ENCODE measurements at regions not wholly inside any gene's neighbourhood (a gene's known extent, or its start where the extent isn't known, plus 50 kb on each side); places are given as distances from the start of the nearest gene placed in this dataset.

- DNase-seq (ENCODE audit: low spot score), result no peak
Measured at GRCh38 chr1:244106837-244107493, 55.9 kb downstream of the ZBTB18 start.

GRCh38 chr1:244111027-244111426, 59.9 kb downstream of the ZBTB18 start:
- DNase-seq (ENCODE audit: low spot score), result no peak

- no peak for DNase-seq (ENCODE audit: low spot score)
Measured at GRCh38 chr1:244112041-244112440, 61.0 kb downstream of the ZBTB18 start.

- no peak for DNase-seq (ENCODE audit: low spot score)
Measured at GRCh38 chr1:244112636-244113035, 61.6 kb downstream of the ZBTB18 start.

- DNase-seq (ENCODE audit: low spot score), result no peak
Measured at GRCh38 chr1:244113532-244114320, 62.6 kb downstream of the ZBTB18 start.

- DNase-seq (ENCODE audit: low spot score), result no peak
Measured at GRCh38 chr1:244114892-244115291, 63.8 kb downstream of the ZBTB18 start.

GRCh38 chr1:244116946-244117345, 65.9 kb downstream of the ZBTB18 start:
- no peak for DNase-seq (ENCODE audit: low spot score)

GRCh38 chr1:244118109-244118761, 67.2 kb downstream of the ZBTB18 start:
- DNase-seq (ENCODE audit: low spot score), result no peak

GRCh38 chr1:244128591-244129383, 77.7 kb downstream of the ZBTB18 start:
- no peak for DNase-seq (ENCODE audit: low spot score)

- no peak for DNase-seq (ENCODE audit: low spot score)
Measured at GRCh38 chr1:244137276-244137675, 86.2 kb downstream of the ZBTB18 start.

- DNase-seq (ENCODE audit: low spot score), result no peak
Measured at GRCh38 chr1:244137725-244138124, 86.6 kb downstream of the ZBTB18 start.

GRCh38 chr1:244138399-244138798, 87.3 kb downstream of the ZBTB18 start:
- DNase-seq (ENCODE audit: low spot score), result no peak

GRCh38 chr1:244139655-244140054, 88.6 kb downstream of the ZBTB18 start:
- DNase-seq (ENCODE audit: low spot score), result no peak

GRCh38 chr1:244140420-244140819, 89.3 kb downstream of the ZBTB18 start:
- DNase-seq (ENCODE audit: low spot score), result no peak

- no peak for DNase-seq (ENCODE audit: low spot score)
Measured at GRCh38 chr1:244144053-244144452, 93.0 kb downstream of the ZBTB18 start.

GRCh38 chr1:244150071-244150470, 99.0 kb downstream of the ZBTB18 start:
- DNase-seq (ENCODE audit: low spot score), result no peak

GRCh38 chr1:244150665-244151064, 99.6 kb downstream of the ZBTB18 start:
- no peak for DNase-seq (ENCODE audit: low spot score)

GRCh38 chr1:244151537-244151936, 100.5 kb downstream of the ZBTB18 start:
- no peak for DNase-seq (ENCODE audit: low spot score)

GRCh38 chr1:244154508-244154871, 103.4 kb downstream of the ZBTB18 start:
- DNase-seq (ENCODE audit: low spot score), result no peak

- no peak for DNase-seq (ENCODE audit: low spot score)
Measured at GRCh38 chr1:244154872-244155531, 103.9 kb downstream of the ZBTB18 start.

GRCh38 chr1:244155661-244156060, 104.6 kb downstream of the ZBTB18 start:
- no peak for DNase-seq (ENCODE audit: low spot score)

All from HT-29 (cell line).